GM12878 (cell line): ENCODE measurements at regions not wholly inside any gene's neighbourhood (a gene's known extent, or its start where the extent isn't known, plus 50 kb on each side); places are given as distances from the start of the nearest gene placed in this dataset.

Source experiments
- ATAC-seq: fragments of 200-7000 bp; cut with Tn5 transposase; 3 replicates; pipeline ENCODE4 v1.9.1; 2020; ENCODE audit warnings: mild to moderate bottlenecking, moderate library complexity
- BruUV-seq: library from RNA; stranded (reverse); fragments of 400-500 nt; replicated peaks from 2 replicates; lab custom pipeline; 2021; lab: Mats Ljungman, UMichigan
- CTCF ChIA-PET: fragments of 300-600 bp; sonication (Branson Sonifier 250); formaldehyde crosslinking; extraction: SDS; loops from one replicate; lab custom pipeline; 2021; ENCODE audit warnings: inconsistent platforms; lab: Yijun Ruan, JAX
- POLR2A ChIA-PET: fragments of 350-600 bp; formaldehyde crosslinking; extraction: SDS; loops from one replicate; lab custom pipeline; 2021; ENCODE audit warnings: inconsistent platforms; lab: Charles Lee
- RAD21 ChIA-PET: fragments of 300-600 bp; sonication (Branson Sonifier 250); formaldehyde crosslinking; loops from one replicate; lab custom pipeline; 2023; ENCODE audit warnings: antibody characterized with exemption; ENCODE audit not compliant: unreplicated experiment; lab: Charles Lee
- SMC1A ChIA-PET: fragments of 300-600 bp; sonication (Branson Sonifier 250); formaldehyde crosslinking; loops from one replicate; lab custom pipeline; 2023; ENCODE audit not compliant: unreplicated experiment, uncharacterized antibody; lab: Charles Lee
- DNase-seq: peaks from one replicate; pipeline ENCODE4 v3.0.0-alpha.2; 2011; ENCODE audit warnings: low read depth, low spot score
- FAIRE-seq: peaks from 3 replicates; lab custom pipeline; 2011; peaks lifted over from hg19 to GRCh38; lab: Jason Lieb, UNC
- H2AFZ ChIP-seq: 2 replicates; pipeline ENCODE4 v1.6.0; 2011; ENCODE audit warnings: low read depth, low read length, control low read depth; ENCODE audit not compliant: control insufficient read depth
- H3K27ac ChIP-seq: 2 replicates; pipeline ENCODE4 v1.5.1; 2011; ENCODE audit warnings: control low read depth; ENCODE audit not compliant: control insufficient read depth, insufficient read depth
- H3K27me3 ChIP-seq, 2 experiments: replicated peaks in 1 of 2; 2 replicates each; pipeline versions ENCODE4 v1.6.0 to v1.6.1; 2011; ENCODE audit warnings: low read length in 1 of 2; ENCODE audit not compliant: control insufficient read depth in 2 of 2, insufficient read depth in 2 of 2
- H3K36me3 ChIP-seq, 2 experiments: 2 replicates each; pipeline ENCODE4 v1.5.1; 2011; ENCODE audit warnings: low read length in 1 of 2; ENCODE audit not compliant: control insufficient read depth in 2 of 2, insufficient read depth in 2 of 2
- H3K4me1 ChIP-seq: 2 replicates; pipeline ENCODE4 v1.6.1; 2011; ENCODE audit warnings: mild to moderate bottlenecking, low read length, moderate library complexity, mixed read lengths; ENCODE audit not compliant: control insufficient read depth, insufficient read depth
- H3K4me2 ChIP-seq: 2 replicates; pipeline ENCODE4 v1.6.0; 2011; ENCODE audit warnings: control low read depth; ENCODE audit not compliant: control insufficient read depth, insufficient read depth
- H3K4me3 ChIP-seq: fragments of 200-600 bp; sonication (generic); 2 replicates; pipeline ENCODE4 v1.5.1; 2016
- H3K79me2 ChIP-seq: 2 replicates; pipeline ENCODE4 v1.6.0; 2011; ENCODE audit warnings: low read length; ENCODE audit not compliant: control insufficient read depth, insufficient read depth
- H3K9ac ChIP-seq: 2 replicates; pipeline ENCODE4 v1.8.0; 2011; ENCODE audit warnings: low read length, control low read depth, mixed read lengths; ENCODE audit not compliant: control insufficient read depth, insufficient read depth
- H3K9me3 ChIP-seq: replicated peaks from 3 replicates; pipeline ENCODE4 v1.5.1; 2011; ENCODE audit warnings: mild to moderate bottlenecking, low read length; ENCODE audit not compliant: control insufficient read depth, insufficient read depth
- H4K20me1 ChIP-seq: 2 replicates; pipeline ENCODE4 v1.6.0; 2011; ENCODE audit not compliant: control insufficient read depth, insufficient read depth
- CREB1 ChIP-seq: IDR thresholded peaks from 2 replicates; pipeline ENCODE4 v1.6.1; 2012; ENCODE audit warnings: low read depth, mild to moderate bottlenecking, inconsistent platforms
- FOS ChIP-seq: IDR thresholded peaks from 3 replicates; pipeline ENCODE4 v1.6.1; 2011; ENCODE audit warnings: borderline replicate concordance; ENCODE audit not compliant: insufficient read length; ENCODE audit errors: extremely low read depth
- JUNB ChIP-seq: IDR thresholded peaks from 2 replicates; pipeline ENCODE4 v1.6.1; 2016; ENCODE audit warnings: antibody characterized with exemption, mild to moderate bottlenecking
- LARP7 ChIP-seq: fragments of 450-650 bp; IDR thresholded peaks from 2 replicates; pipeline ENCODE4 v1.6.1; 2017; ENCODE audit warnings: mild to moderate bottlenecking
- SPI1 ChIP-seq: IDR thresholded peaks from 2 replicates; pipeline ENCODE4 v1.6.1; 2011; ENCODE audit warnings: low read depth, mild to moderate bottlenecking, low read length, moderate library complexity, borderline replicate concordance; ENCODE audit not compliant: insufficient read depth
- SUZ12 ChIP-seq: fragments of 200-600 bp; sonication (generic); IDR thresholded peaks from one replicate; pipeline ENCODE4 v1.6.1; 2018; ENCODE audit warnings: antibody characterized with exemption, mild to moderate bottlenecking; ENCODE audit not compliant: unreplicated experiment
- WGBS: methylation state at CpG from one replicate; pipeline ENCODE4 v1.1.6; 2016; ENCODE audit warnings: low lambda C conversion rate; ENCODE audit not compliant: insufficient replicate concordance, insufficient coverage; ENCODE audit errors: missing lambda C conversion rate; 5-methylcytosine and 5-hydroxymethylcytosine counted together
- in situ Hi-C: fragments of 300-500 bp; cut with MboI; formaldehyde crosslinking; loops from 9 replicates; pipeline ENCODE4 v1.14.3; 2018; ENCODE audit warnings: mixed read lengths
- intact Hi-C: fragments of 100-400 bp; cut with micrococcal nuclease; formaldehyde crosslinking; loops from one replicate; pipeline ENCODE4 v1.14.2; 2022; ENCODE audit not compliant: unreplicated experiment
- TF ChIP-seq, protein P1 (sequence below): IDR thresholded peaks from 2 replicates; pipeline ENCODE4 v1.6.1; 2012; ENCODE audit warnings: low read depth, low read length, improper control_type of control experiment
- TF ChIP-seq, protein P2 (sequence below): fragments of 450-650 bp; IDR thresholded peaks from 2 replicates; pipeline ENCODE4 v1.6.1; 2017; ENCODE audit warnings: borderline replicate concordance
- TF ChIP-seq, protein P3 (sequence below): fragments of 150-350 bp; IDR thresholded peaks from 2 replicates; pipeline ENCODE4 v1.6.1; 2016; ENCODE audit warnings: low read depth, low read length
- TF ChIP-seq, protein P4 (sequence below): fragments of 450-650 bp; conservative IDR thresholded peaks from 2 replicates; pipeline ENCODE4 v1.6.1; 2017; ENCODE audit warnings: mild to moderate bottlenecking, moderate library complexity
- TF ChIP-seq, protein P5 (sequence below): IDR thresholded peaks from 2 replicates; pipeline ENCODE4 v1.6.1; 2011; ENCODE audit warnings: low read depth, mild to moderate bottlenecking, low read length, moderate library complexity, borderline replicate concordance; ENCODE audit errors: extremely low read depth

DNA sequence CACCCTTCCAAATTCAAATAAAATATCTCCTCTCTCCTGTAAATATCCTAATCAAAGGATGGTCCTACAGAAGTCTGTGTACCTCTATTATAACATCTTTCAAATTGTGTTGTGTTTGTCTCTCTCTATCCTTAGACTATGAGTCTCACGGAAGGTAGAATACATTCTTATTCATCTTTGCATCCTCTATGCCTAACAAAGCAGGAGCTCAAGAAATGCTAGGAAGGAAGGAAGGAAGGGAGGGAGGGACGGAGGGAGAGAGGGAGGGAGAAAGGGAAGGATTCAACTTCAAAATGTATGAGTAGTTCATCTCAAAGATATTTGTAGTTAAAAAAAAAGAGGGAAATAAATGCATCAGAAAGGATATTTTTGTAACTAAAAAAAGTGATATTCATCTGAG lies 150.0 kb downstream of the RTP4 start:
- 88% methylated on average over 1 of the region's 2 CpGs for WGBS
- in situ Hi-C loops, result no loop called here
- H3K4me3 ChIP-seq, result no peak overlapping the region
- DNase-seq, result no peak
- no peak overlapping the region for H2AFZ ChIP-seq
- no peak overlapping the region for H3K27ac ChIP-seq
- H3K9ac ChIP-seq, result no peak overlapping the region
- ChIA-PET CTCF (no interaction called here), RAD21 (no interaction called here), SMC1A (no interaction called here), POLR2A (no interaction called here)
- no peaks in the 10 kb centered on the region; a peak in 3 of 4 replicates for H3K27me3 ChIP-seq
- no peaks in the 10 kb centered on the region for H3K9me3 ChIP-seq
- no TSS peak for BruUV-seq
- no peaks in the 10 kb centered on the region for H4K20me1 ChIP-seq
- ATAC-seq, result no peak
- no peaks in the 10 kb centered on the region for H3K4me1 ChIP-seq
- no peak overlapping the region for H3K4me2 ChIP-seq
- intact Hi-C loops, result no loop called here
- FAIRE-seq, result no peak
- no peaks in the 10 kb centered on the region for H3K36me3 ChIP-seq
- TF ChIP-seq FOS, result no peak
- TF ChIP-seq, protein P1, sequence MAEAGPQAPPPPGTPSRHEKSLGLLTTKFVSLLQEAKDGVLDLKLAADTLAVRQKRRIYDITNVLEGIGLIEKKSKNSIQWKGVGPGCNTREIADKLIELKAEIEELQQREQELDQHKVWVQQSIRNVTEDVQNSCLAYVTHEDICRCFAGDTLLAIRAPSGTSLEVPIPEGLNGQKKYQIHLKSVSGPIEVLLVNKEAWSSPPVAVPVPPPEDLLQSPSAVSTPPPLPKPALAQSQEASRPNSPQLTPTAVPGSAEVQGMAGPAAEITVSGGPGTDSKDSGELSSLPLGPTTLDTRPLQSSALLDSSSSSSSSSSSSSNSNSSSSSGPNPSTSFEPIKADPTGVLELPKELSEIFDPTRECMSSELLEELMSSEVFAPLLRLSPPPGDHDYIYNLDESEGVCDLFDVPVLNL, result no peak
- TF ChIP-seq LARP7, result no peak
- no peak for TF ChIP-seq JUNB
- TF ChIP-seq, protein P2, sequence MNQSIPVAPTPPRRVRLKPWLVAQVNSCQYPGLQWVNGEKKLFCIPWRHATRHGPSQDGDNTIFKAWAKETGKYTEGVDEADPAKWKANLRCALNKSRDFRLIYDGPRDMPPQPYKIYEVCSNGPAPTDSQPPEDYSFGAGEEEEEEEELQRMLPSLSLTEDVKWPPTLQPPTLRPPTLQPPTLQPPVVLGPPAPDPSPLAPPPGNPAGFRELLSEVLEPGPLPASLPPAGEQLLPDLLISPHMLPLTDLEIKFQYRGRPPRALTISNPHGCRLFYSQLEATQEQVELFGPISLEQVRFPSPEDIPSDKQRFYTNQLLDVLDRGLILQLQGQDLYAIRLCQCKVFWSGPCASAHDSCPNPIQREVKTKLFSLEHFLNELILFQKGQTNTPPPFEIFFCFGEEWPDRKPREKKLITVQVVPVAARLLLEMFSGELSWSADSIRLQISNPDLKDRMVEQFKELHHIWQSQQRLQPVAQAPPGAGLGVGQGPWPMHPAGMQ, result no peak
- TF ChIP-seq SUZ12, result no peak
- TF ChIP-seq, protein P3, sequence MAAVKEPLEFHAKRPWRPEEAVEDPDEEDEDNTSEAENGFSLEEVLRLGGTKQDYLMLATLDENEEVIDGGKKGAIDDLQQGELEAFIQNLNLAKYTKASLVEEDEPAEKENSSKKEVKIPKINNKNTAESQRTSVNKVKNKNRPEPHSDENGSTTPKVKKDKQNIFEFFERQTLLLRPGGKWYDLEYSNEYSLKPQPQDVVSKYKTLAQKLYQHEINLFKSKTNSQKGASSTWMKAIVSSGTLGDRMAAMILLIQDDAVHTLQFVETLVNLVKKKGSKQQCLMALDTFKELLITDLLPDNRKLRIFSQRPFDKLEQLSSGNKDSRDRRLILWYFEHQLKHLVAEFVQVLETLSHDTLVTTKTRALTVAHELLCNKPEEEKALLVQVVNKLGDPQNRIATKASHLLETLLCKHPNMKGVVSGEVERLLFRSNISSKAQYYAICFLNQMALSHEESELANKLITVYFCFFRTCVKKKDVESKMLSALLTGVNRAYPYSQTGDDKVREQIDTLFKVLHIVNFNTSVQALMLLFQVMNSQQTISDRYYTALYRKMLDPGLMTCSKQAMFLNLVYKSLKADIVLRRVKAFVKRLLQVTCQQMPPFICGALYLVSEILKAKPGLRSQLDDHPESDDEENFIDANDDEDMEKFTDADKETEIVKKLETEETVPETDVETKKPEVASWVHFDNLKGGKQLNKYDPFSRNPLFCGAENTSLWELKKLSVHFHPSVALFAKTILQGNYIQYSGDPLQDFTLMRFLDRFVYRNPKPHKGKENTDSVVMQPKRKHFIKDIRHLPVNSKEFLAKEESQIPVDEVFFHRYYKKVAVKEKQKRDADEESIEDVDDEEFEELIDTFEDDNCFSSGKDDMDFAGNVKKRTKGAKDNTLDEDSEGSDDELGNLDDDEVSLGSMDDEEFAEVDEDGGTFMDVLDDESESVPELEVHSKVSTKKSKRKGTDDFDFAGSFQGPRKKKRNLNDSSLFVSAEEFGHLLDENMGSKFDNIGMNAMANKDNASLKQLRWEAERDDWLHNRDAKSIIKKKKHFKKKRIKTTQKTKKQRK, result no peak
- TF ChIP-seq CREB1, result no peak
- TF ChIP-seq, protein P4, sequence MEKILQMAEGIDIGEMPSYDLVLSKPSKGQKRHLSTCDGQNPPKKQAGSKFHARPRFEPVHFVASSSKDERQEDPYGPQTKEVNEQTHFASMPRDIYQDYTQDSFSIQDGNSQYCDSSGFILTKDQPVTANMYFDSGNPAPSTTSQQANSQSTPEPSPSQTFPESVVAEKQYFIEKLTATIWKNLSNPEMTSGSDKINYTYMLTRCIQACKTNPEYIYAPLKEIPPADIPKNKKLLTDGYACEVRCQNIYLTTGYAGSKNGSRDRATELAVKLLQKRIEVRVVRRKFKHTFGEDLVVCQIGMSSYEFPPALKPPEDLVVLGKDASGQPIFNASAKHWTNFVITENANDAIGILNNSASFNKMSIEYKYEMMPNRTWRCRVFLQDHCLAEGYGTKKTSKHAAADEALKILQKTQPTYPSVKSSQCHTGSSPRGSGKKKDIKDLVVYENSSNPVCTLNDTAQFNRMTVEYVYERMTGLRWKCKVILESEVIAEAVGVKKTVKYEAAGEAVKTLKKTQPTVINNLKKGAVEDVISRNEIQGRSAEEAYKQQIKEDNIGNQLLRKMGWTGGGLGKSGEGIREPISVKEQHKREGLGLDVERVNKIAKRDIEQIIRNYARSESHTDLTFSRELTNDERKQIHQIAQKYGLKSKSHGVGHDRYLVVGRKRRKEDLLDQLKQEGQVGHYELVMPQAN, result no peak
- TF ChIP-seq, protein P5, sequence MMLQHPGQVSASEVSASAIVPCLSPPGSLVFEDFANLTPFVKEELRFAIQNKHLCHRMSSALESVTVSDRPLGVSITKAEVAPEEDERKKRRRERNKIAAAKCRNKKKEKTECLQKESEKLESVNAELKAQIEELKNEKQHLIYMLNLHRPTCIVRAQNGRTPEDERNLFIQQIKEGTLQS, result no peak
- no peak for TF ChIP-seq SPI1
- no peaks in the 10 kb centered on the region for H3K79me2 ChIP-seq
